Nephron progenitor cell (in vitro differentiated cells): ENCODE measurements at regions not wholly inside any gene's neighbourhood (a gene's known extent, or its start where the extent isn't known, plus 50 kb on each side); places are given as distances from the start of the nearest gene placed in this dataset.

Source experiments
- DNase-seq: peaks from one replicate; pipeline ENCODE4 v3.0.0; 2021
- H3K27ac Mint-ChIP-seq: 2 replicates; pipeline ENCODE4 v1.8.0; 2021; ENCODE audit warnings: mild to moderate bottlenecking, moderate library complexity, mixed read lengths
- H3K27me3 Mint-ChIP-seq: 2 replicates; pipeline ENCODE4 v1.8.0; 2021; ENCODE audit warnings: mild to moderate bottlenecking, low read depth, mixed read lengths; ENCODE audit not compliant: poor library complexity
- H3K36me3 Mint-ChIP-seq: 2 replicates; pipeline ENCODE4 v1.8.0; 2021; ENCODE audit warnings: low read depth, mixed read lengths
- H3K4me1 Mint-ChIP-seq: 2 replicates; pipeline ENCODE4 v1.8.0; 2021; ENCODE audit warnings: mixed read lengths
- H3K4me3 Mint-ChIP-seq: 2 replicates; pipeline ENCODE4 v1.8.0; 2021; ENCODE audit warnings: mild to moderate bottlenecking, moderate library complexity, mixed read lengths
- H3K9me3 Mint-ChIP-seq: 2 replicates; pipeline ENCODE4 v1.8.0; 2021; ENCODE audit warnings: mild to moderate bottlenecking, moderate library complexity, mixed read lengths
- TF ChIP-seq, protein P1 (sequence below): fragments of 200-600 bp; sonication (generic); IDR thresholded peaks from 2 replicates; pipeline ENCODE4 v1.5.0; 2021; ENCODE audit warnings: antibody characterized with exemption

DNA sequence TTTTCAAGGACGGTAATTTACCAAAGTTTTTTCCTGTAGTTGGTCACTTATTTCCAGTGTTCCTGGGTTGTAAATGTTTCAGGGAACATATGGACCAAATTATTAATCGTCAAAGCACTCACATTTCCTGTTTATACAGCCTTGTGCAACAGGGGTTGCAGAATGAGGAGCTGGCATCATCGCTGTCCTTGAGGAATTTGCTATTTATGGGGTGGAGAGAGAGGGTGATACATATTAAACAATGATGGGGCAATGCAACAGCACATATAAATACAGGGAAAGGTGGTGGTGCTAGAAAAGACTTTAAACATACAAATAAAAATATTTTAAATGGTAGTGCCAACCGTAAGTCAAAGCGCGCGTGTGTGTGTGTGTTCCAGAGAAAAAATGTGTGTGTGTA, 369.8 kb downstream of the NPHP4 start:
- no peak overlapping the region for H3K27ac Mint-ChIP-seq
- peaks cover 3% of the 10 kb centered on the region for H3K9me3 Mint-ChIP-seq
- peaks cover 2% of the 10 kb centered on the region for H3K27me3 Mint-ChIP-seq
- peaks cover 35% of the 10 kb centered on the region for H3K4me1 Mint-ChIP-seq
- no peak for DNase-seq
- no peaks in the 10 kb centered on the region for H3K36me3 Mint-ChIP-seq
- TF ChIP-seq, protein P1, sequence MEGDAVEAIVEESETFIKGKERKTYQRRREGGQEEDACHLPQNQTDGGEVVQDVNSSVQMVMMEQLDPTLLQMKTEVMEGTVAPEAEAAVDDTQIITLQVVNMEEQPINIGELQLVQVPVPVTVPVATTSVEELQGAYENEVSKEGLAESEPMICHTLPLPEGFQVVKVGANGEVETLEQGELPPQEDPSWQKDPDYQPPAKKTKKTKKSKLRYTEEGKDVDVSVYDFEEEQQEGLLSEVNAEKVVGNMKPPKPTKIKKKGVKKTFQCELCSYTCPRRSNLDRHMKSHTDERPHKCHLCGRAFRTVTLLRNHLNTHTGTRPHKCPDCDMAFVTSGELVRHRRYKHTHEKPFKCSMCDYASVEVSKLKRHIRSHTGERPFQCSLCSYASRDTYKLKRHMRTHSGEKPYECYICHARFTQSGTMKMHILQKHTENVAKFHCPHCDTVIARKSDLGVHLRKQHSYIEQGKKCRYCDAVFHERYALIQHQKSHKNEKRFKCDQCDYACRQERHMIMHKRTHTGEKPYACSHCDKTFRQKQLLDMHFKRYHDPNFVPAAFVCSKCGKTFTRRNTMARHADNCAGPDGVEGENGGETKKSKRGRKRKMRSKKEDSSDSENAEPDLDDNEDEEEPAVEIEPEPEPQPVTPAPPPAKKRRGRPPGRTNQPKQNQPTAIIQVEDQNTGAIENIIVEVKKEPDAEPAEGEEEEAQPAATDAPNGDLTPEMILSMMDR: no peak
- no peak overlapping the region for H3K4me3 Mint-ChIP-seq

DNA sequence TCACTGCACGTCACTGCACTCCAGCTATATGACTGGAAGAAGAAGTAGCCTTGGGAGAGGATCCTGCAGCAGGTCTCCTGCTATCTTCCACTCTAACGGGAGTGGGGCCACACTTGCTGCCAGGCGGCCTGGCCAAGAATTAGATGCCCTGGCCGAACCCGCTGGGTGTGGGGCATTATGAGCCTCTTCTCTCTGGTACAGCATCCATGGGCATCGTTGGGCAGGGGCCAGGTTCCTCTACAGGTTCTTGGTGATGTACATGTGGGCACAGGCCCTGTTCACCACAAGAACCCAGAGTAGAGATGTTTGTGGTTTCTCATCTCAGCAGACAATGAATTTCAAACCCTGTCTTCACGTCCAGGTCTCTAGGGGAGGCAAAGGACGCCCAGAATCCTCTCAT, 370.5 kb downstream of the NPHP4 start:
- H3K4me1 Mint-ChIP-seq: peaks cover 42% of the 10 kb centered on the region
- DNase-seq: no peak
- peaks cover under 1% of the 10 kb centered on the region for H3K9me3 Mint-ChIP-seq
- H3K27ac Mint-ChIP-seq: no peak overlapping the region
- H3K4me3 Mint-ChIP-seq: no peak overlapping the region
- peaks cover 2% of the 10 kb centered on the region for H3K27me3 Mint-ChIP-seq
- TF ChIP-seq, protein P1: no peak
- H3K36me3 Mint-ChIP-seq: no peaks in the 10 kb centered on the region

DNA sequence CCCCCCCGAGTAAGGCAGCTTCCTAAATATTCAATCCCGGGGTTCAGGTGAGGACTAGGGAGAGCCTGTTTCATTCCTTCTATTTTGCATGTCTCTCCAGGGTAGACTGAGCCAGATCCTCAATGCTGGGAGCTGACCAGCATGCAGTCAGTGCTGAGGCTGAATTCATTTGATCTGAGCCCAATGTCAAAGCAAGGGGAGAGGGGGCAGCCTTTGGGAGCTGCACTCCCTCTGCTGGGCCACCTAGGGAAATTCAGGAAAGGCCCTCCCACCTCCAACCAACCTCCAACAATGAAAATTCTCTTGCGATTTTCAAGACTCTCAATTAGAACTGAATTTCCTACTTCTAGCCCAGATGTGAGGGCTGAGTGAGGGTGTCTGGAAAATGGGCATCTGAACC, 371.2 kb downstream of the NPHP4 start:
- H3K27ac Mint-ChIP-seq: peak overlapping the region; percentile 41
- no peaks in the 10 kb centered on the region for H3K9me3 Mint-ChIP-seq
- peaks cover 47% of the 10 kb centered on the region for H3K4me1 Mint-ChIP-seq
- TF ChIP-seq, protein P1: peak; percentile 76
- no peaks in the 10 kb centered on the region for H3K36me3 Mint-ChIP-seq
- H3K27me3 Mint-ChIP-seq: peaks cover 8% of the 10 kb centered on the region
- H3K4me3 Mint-ChIP-seq: no peak overlapping the region
- peak; percentile 58 for DNase-seq

DNA sequence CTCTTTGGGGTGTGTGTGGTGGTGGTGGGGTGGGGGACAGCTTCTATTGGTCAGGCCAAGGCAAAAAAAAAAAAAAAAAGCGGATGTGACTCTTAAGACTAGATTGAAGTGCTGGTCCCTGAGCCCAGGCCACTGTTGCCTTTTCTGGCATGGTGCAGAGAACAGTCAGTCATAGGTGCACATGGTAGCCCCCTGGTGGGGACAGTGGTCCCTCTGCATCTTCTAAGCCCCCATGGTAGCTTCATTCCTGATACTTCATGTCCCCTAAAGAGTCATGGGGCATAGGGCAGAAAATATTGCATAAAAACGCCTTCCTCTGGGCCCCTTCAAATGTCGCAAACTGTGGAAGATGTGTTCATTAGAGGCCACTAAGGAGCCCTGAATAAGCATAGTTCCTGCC, 371.8 kb downstream of the NPHP4 start:
- H3K36me3 Mint-ChIP-seq: no peaks in the 10 kb centered on the region

DNA sequence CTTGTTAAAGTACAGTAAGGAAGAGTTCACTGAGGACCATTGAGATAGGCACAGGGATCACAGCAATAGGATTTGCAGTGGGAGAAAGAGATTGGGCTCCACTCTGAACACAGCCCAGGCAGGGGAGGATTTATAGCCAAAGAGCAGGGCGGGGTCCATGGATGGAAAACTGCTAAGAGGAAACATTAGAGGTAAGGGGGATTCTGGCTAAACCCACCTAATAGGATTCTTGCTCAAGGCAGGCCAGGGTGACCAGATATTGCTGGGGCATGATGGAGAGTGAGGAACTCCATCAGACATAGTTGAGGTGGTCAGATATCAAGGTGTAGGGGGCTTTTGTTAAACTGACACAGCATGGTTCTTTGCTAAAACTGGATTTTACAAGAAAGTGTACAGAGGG, 372.8 kb downstream of the NPHP4 start:
- Mint-ChIP-seq H3K36me3 (no peaks in the 10 kb centered on the region), H3K9me3 (no peaks in the 10 kb centered on the region), H3K27me3 (peaks cover 7% of the 10 kb centered on the region), H3K4me1 (peaks cover 51% of the 10 kb centered on the region), H3K4me3 (no peak overlapping the region), H3K27ac (no peak overlapping the region)
- no peak for DNase-seq
- TF ChIP-seq, protein P1: no peak

More for the DNA sequence above, 371.8 kb downstream of the NPHP4 start:
- H3K27ac Mint-ChIP-seq: no peak overlapping the region
- peaks cover 8% of the 10 kb centered on the region for H3K27me3 Mint-ChIP-seq
- H3K4me1 Mint-ChIP-seq: peaks cover 47% of the 10 kb centered on the region
- H3K9me3 Mint-ChIP-seq: no peaks in the 10 kb centered on the region
- TF ChIP-seq, protein P1: no peak
- no peak for DNase-seq
- no peak overlapping the region for H3K4me3 Mint-ChIP-seq

DNA sequence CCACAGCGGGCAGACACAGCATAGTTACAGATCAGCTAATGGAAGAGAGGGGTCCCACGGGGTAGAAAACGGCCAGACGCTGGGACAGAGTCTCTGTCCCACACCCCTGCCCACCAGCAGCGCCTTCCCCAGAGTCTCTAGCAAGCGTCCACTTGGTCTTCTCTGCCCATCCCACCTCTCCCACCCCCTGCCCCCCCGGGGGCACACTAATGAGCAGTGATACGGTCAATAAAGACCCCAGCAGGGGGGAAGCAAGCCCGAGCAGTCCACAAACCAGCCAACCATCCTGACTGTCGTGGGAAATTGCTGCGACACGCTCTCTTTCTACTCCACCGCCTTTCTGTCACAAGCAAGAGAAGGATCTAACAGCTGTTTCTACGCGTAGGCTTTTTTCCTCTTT, 374.7 kb downstream of the NPHP4 start:
- Mint-ChIP-seq H3K4me3 (no peak overlapping the region), H3K9me3 (no peaks in the 10 kb centered on the region), H3K27me3 (peaks cover 10% of the 10 kb centered on the region), H3K4me1 (peaks cover 37% of the 10 kb centered on the region), H3K36me3 (no peaks in the 10 kb centered on the region), H3K27ac (no peak overlapping the region)
- DNase-seq: no peak
- TF ChIP-seq, protein P1: no peak
